Effector CD4-positive, alpha-beta T cell (primary cell): ENCODE measurements at regions not wholly inside any gene's neighbourhood (a gene's known extent, or its start where the extent isn't known, plus 50 kb on each side); places are given as distances from the start of the nearest gene placed in this dataset.

Experiments used
- DNase-seq: peaks from one replicate; pipeline ENCODE4 v3.0.0-alpha.2; 2020

DNA sequence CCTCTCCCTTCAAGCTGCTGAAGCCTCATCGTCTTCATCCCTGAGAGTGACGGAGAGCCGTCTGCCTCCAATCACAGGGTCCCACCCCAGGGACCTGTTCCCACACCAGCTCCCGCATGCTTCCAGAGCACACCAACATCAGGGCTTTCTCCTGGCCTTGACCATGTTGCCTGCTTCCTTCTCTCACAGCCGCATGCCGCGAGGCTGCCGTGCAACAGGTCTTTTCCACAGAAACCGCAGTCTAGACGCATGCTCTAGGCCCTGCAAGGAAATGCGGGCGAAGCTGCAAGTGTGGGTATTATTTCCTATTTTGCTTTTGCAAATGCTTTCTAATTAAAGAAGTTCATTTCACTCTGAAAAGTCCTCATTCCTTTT lies 277.8 kb downstream of the EIPR1 start:
- DNase-seq = no peak

DNA sequence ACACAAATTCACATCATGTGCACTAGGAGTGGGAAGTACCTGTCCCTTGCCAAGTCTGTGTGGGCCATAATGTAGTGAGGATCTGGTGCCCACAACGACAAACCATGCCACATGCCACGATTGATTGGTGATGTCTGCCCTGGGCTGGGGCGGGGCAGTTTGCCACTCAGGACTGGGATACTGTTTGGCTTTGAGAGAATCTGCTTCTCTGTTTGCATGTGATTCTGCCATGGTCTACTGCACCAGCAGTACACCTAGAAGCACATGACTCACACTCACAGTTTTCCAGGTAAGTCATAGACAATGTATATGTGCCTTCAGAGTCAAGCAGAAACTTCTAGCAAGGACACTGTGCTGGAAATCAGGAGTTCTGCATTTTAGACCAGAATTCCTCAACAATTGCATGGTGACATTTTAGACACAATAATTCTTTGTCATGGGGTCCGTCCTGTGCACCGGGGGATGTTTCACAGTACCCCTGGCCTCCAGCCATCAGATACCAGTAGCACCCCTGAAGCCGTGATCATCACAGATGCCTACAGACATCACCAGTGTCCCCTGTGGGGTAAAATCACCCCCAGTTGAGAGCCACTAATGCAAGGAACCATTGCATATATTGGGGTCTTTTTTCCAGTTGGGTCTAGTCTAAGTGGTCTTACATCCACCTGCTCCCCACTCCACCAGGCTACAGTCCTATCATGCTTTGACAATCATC lies 278.3 kb downstream of the EIPR1 start:
- no peak for DNase-seq

DNA sequence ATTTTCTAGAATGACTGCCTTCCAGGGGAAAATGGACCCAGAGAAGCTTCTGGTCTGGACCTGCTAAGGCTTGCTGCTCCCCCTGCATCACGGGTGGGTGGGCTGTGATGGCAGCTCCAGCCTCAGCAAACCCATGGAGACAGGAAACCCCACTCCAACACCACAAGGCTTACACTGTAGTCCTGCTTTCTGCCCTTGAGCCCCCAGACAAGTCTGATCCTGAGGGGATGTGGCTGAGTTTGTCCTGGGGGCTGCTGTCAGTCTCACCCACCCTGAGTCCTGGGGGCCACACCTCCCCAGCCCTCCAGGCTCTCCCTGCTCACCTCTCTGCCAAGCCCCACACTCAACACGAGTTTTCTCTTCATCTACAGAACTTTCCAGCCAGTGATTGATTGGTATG lies 279.4 kb downstream of the EIPR1 start:
- DNase-seq = no peak

DNA sequence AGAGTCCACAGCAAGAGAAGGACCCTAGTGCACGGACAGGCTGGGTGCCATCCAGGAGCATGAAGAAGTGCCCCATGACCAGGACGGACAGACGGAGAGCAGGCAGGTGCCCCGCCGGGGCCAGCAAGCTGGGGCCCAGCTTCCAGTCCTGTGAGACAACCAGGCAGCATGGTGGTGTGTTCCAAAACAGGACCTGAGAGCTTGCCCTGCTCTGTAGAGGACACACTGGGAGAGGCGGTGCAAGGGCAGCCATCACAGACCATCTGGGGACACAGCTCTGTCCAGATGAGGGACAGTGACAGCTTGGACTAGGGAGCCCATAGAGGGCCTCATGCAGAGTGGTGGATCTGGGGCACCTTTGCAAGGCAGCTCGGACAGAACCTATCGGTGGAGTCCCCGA lies 279.8 kb downstream of the EIPR1 start:
- DNase-seq = no peak

DNA sequence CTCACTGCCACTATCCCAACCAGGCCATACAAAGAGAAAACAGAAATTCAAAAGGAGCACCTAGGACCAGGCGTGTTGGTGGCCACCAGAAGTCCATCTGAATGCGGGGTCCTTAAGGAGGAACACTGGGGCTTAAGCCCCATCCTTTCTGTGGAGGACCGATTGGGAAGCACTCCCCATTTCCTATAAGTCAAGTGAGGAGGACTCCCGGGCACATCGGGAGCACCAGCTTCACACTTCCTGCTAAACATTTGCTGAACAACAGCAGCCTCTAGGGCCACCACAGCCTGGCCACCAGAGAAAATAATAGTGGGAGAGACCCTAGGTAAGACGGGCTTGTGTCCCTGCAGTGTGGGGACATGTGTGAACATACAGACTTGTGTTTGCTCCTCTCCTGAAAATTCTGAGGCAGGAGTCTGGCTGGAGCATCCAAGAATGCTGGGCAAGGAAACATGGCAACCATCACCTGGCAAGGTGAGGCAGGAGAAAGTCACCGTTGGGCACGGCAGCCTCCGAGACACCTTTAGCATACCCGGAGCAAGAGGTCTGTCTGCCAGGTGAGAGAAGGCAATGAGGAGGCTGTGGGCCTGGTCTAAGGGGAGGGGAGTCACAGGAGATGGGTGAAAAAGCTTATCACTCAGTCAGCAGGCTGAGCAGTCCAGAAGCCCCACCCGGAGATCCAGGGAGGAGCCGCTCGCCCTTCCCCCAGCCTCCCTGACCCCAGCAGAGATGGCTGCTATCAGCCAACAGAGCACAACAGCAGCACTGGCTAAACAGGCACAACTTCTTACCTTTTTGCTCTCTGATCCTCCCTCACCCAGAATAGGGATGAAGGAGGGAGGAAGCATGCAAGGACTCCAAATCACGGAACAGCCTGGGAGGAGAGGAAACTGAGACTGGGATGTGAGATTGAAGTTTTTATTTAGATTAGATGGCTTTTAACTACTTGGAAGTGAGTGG lies 282.3 kb downstream of the EIPR1 start:
- no peak for DNase-seq

DNA sequence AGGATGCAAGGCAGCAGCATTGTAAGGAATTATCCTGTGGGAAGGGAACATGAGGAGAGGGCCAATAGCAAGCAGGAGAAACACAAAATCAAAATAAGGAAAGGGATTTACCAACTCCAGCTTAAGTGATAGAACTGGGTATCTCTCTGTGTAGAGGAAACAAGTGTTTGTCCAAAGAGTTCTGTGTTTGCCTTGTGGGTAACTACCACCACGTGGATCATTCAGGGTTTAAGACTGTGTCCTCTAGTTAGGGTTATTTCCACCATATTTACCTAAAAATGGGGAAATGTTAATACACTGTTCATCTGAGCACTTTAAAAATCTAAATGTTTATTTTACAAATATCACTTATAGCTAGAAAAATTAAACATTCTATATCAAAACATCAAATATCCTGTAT lies 283.3 kb downstream of the EIPR1 start:
- DNase-seq = no peak

DNA sequence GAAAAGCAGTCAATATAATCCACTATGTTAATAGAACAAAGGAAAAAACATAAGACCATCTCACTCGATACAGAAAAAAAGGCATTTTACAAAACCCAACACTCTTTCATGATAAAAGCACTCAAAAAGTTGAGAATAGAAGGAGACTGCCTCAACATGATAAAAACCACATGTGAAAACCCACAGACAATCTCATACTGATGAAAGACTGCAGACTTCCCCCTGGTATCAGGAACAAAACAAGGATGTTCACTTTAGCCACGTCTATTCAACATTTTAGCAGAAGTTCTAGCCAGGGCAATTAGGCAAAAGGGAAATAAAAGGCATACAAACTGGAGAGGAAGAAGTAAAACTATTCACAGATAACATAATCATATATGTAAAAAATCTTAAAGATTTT lies 285.9 kb downstream of the EIPR1 start:
- DNase-seq = no peak

DNA sequence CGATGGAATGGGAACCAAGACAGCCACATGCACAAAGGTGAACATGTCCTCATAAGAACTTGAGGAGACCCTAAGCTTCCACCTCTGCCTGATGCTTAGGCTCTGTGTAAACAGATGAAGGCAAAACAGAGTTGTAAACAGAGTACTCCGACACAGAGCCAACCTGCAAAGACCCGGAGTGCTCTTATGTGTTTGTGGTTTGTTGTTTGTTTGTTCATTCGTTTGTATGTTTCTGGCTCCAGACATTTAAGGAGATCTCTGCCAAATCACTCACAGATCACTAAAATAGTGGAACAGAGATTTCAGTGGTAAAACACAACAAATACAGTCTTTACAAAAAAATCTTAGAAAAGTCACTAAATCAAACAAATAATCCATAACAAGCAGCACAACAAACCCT lies 294.9 kb downstream of the EIPR1 start:
- DNase-seq = no peak

DNA sequence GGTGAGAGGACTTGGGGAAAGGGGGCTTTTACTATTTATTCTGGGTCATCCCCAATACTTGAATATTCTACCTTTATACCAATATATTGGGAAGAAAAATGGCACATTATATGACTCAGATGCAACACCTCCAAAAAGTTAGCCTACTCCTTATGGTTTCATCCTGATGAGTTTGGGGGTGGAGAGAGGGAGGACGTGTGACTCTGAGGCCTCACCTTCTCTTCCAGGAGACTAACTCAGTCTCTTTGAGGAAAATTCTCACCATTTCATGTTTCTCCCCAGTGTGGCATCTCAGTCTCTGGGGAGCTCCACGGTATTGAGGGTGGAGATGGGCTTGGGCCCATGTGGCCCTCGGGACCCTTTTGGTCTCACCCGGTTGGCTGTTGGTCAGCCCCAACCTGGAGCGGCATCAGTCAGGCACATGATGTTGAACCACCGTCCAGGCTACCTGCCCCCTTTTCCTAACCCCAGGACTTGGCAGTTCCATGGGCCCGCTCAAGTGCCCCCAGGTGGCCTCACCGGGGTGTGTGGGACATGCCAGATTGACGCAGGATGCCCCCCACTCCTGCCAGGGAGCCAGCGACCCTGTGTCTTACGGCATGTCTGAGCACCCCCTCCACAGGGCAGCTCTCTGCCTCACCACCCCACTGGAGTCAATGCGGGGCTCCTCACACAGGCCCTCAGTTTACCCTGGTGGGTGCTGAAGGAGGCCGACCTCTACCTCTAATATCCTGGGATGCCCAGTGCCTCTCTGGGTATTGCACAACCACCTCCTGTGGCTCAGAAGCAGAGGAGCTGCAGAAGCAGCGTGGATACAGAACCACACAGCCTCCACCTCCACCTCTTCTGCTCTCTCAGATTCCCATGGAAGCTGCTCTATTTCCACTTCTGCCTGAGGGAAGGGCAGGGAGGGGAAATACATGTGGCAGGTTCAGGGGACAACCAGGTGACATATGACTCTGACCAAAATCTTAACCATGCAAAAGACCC lies 297.4 kb downstream of the EIPR1 start:
- no peak for DNase-seq

DNA sequence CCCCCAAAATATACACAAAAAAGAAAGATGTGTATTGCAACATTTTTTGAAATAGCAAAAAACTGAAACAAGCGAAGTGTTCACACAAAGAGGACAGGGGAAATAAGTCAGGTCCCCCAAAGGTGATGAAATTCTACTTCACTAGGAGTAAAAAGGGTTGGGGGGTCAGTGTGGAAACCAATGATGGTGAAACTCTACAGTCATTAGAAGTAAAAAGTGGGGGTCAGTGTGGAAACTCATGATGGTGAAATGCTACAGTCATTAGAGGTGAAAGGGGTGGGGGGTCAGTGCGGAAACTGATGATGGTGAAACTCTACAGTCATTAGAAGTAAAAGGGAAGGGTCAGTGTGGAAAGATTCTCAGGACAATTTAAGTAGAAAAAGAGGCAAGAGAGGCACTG lies 298.2 kb downstream of the EIPR1 start:
- DNase-seq = no peak

DNA sequence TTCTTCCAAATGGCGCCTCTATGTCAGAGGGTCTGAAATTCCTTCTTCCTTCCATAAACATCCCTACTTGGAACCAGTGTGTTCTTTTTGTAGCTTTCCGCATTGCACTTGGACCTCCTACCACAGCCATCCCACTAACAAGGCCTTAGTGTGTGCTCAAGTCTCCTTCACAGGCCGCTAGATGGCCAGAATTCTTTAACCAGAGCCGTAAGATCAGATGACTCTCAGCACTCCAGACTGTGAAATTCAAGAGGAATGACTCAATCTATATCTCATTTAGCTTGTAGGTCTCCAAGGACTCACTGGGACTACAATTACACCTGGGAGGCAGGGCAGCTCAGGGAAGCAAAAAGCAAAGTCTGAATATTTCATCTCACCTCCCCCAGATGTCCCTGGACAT lies 298.9 kb downstream of the EIPR1 start:
- no peak for DNase-seq

DNA sequence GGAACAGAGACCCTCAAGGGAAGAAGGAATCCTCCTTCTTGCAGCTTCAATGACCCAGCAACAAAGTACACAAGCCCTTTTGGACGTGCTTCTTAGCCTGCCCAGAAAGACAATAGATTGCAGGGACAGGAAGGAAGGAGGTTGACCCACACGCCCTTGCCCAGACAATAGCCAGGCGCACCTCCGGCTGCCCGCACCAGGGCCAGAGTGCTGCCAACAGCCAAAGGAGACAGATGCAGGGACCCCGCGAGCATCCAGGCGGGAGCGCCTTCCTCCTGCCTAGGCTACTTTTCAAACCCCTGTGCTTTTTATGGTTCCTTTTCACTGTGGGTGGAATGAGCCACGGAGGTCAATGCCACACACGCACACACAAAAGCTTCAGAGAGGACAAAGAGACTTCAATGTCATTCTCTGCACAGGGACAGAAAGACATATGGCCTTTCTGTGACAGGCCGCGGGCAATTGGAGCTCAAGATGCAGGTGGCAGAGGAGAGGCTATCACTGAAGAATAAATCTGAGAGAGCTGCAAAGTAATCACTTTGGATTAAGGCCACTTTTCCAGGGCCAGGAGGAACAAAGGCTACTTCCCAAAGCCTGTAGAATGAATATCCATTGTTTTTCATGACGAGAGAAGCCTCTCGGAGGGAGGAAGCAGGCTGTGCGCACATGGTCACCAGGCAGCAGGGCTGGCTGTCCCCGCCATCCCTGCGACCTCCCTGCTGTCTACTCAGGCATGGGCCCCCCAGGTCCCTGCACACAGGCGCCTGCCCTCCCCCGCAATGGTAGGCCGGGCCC lies 300.6 kb downstream of the EIPR1 start:
- DNase-seq = no peak

DNA sequence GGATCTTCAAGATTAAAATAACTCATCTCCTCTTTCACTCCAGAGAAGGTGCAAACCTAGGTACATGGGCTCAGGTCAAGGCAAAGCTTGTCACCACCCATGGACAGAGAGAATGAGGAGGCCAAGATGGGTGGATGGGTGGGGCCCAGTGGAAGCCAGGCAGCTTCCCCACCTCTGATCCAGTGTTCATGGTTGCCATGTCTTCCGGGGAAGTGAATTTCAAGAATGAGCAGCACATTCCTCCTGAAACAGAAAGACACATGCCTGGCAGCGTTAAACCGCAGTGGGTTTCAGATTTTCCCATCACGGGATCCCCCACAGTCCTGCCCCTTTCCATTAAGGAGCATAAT lies 301.7 kb downstream of the EIPR1 start:
- no peak for DNase-seq

DNA sequence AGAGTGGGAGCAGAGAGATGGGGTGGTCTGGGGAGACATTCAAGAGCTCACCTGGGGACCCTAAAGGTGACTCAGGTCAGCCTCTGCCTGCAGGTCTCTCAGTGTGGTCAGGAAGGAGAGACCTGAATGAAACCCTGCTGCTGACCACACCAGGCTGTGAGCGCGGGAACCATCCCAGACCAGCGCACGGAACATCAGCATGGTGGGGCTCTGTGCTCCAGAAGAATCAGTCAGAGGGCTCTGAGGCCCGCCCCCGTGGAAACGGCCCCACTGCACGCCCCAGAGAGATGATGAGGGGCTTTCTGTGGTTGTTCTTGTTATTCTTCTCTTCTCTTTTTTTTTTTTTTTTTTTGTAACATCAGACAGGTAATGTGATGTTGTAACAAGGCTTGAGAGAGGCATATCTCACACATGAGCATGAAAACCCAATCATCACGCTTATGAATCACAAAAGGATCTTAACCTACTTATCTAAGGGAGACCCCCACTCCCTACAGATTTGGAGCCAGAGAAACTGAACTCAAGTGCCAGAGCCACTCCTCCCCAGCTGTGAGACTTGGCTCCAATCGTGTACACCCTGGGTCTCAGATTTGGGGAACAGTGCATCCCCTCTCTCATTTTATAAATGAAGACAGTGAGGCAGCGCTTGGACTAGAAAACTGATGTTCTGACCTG lies 302.2 kb downstream of the EIPR1 start:
- DNase-seq = no peak

DNA sequence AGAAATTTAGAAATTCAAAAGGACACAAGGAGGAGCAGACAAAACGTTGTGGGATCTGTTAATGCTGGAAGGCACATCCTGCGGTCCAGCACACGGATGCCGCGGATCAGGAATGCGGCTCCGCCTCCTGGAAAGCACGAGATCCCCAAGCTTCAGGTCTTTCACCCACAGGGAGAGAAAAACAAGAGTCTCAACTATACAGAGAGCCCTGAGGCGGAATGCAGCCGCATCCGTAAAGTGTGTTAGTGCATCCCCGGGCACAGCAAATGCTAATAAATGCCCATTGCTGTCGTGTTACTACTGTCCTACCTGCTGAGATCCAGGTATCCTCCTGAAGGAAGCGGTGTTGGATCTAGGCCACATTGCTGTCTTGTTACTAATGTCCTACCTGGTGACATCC lies 303.9 kb downstream of the EIPR1 start:
- DNase-seq = no peak

DNA sequence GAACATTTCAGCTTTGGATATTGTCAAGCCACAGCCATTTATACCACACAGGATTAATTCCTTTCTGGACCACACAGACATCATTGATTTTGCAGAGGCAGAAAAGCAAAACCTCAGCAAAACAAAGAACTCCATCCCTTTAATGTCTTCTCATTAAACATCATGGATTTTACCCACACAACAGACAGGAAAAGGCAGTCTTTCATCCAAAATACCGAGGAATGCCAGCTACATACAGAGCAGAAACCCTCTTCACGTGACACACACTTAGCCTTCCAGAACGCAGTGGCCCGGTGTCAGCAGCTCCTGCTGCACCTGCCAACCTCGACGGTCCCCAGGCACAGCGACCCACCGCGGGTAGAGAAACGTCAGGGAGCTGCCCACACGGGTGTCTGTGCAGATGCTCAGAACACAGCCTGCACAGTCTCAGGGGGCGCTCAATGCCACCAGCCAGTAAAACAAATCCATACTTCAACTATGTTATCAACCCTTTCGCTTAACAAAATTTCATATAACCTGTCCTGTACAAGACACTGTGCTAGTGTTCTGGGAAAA lies 304.5 kb downstream of the EIPR1 start:
- DNase-seq = no peak

DNA sequence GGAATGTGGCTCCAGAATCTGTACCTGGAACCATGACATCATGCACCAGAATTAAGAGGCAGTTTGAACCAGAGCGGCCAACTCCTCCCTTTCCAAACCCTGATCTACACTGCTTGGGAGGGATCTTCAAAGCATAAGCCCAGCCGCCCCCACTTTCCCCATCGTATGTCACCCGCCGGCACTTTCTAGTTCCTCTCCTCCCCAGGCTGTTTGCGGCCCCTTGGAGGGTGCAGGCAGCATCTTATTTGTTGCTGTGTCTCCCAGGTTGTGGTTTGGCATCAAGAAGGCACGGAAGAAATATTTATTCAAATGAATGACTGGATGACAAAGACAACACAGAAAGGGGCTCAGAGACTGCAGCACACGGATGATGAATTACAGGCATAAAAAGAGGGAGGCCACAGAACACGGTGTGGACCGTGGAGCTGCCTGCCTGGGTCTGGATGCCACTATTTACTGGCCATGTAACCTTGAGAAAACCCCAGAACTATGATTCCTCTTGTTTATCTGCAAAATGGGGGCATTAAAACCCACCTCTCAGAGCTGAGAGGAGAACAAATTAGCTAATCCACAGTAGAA lies 305.8 kb downstream of the EIPR1 start:
- no peak for DNase-seq

DNA sequence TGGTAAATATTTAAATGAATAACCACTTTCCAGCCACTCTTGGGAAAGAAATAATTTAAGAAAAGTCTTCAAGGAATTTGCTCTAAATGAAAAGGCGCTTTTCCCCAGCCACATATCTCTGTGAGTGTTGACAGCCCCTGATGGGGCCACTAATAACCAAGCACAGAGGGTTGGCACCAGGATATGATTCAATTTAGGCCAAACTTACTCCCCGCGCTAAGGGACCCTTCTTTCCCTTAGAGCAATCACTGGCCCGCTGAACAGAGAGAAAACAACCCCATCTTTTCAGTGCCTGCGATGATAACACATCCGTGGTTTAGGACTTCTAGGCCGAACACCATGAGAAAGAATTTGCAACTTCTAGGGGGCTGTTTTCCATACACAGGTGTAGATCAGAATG lies 310.8 kb downstream of the EIPR1 start:
- DNase-seq = no peak

DNA sequence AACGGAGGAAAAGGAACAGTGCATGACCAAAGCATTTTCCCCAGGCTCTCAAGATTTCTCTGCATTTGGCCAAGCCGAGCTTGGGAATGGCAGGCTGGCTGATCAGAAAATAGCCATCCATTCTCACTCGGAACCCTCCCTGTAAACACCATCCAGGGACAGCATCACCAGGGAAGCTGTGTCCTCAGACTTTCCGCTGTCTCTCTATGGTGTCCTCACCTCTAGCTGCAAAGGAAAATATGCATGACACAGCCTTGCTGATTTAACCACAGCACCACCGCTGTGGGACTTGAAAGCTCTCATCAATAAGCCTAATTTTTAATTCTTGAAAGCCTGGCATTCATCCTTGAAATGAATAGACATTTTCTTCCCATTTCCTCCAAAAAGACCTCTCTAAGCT lies 311.7 kb downstream of the EIPR1 start:
- DNase-seq = no peak

DNA sequence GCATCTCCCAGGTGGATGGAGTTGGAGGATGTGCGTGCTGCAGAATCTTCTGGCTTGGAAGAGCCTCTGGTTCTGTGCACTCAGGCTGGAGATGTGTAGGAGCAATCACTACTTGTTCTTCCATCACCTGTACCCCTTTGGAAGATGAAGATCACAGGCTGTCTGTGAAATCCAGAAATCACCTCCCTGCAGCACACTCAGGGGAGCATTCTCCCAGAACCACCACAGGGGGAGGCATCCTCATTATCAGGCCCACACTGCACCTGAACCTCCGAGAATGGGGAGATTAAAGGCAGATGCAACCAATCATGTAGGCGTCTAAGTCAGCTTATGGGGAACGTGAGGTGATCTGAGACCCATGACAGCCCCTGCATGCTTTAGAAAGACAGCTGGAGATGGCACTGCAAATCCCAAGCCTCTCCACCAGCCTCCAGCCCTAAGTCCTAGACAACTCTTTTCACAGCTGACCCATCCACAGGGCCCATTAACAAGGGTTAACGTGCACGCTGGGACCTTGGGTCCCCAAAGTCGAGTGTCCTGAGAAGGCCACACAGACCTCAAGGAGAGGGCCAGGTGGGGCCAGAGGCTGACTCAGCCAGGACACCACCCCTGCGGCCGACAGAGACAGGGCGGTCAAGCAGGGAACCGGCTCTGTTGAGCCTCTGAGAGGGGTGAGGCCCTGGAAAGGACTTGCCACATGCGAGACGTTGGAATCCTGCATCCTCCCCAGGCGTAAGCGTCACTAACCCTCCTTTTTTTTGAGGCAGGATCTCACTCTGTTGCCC lies 314.9 kb downstream of the EIPR1 start:
- no peak for DNase-seq
